Caco-2 (cell line): ENCODE measurements at regions not wholly inside any gene's neighbourhood (a gene's known extent, or its start where the extent isn't known, plus 50 kb on each side); places are given as distances from the start of the nearest gene placed in this dataset.

Source experiments
- BruUV-seq: library from RNA; stranded (reverse); fragments of 400-500 nt; replicated peaks from 2 replicates; lab custom pipeline; 2021; lab: Mats Ljungman, UMichigan
- CTCF ChIA-PET: fragments of 300-600 bp; sonication (Branson Sonifier 250); formaldehyde crosslinking; loops from one replicate; lab custom pipeline; 2022; ENCODE audit warnings: antibody characterized with exemption; lab: Charles Lee
- POLR2A ChIA-PET: fragments of 300-600 bp; sonication (Branson Sonifier 250); formaldehyde crosslinking; loops from one replicate; lab custom pipeline; 2022; ENCODE audit warnings: antibody characterized with exemption; lab: Charles Lee
- DNase-seq, 2 experiments: peaks; one replicate each; pipeline versions ENCODE4 v3.0.0 to v3.0.0-alpha.2; 2020 to 2022
- H3K27me3 ChIP-seq: replicated peaks from 2 replicates; pipeline ENCODE4 v1.6.0; 2011; ENCODE audit warnings: low read length; ENCODE audit not compliant: control insufficient read depth, insufficient read depth
- H3K36me3 ChIP-seq: 2 replicates; pipeline ENCODE4 v1.5.1; 2011; ENCODE audit warnings: low read length; ENCODE audit not compliant: control insufficient read depth, insufficient read depth
- H3K4me1 ChIP-seq: fragments of 250-450 bp; sonication (Bioruptor Pico); 2 replicates; pipeline ENCODE4 v1.5.1; 2020; ENCODE audit warnings: mild to moderate bottlenecking
- H3K4me3 ChIP-seq: 2 replicates; pipeline ENCODE4 v1.5.1; 2011; ENCODE audit warnings: low read depth, mild to moderate bottlenecking, control low read depth, low read length
- H3K9me3 ChIP-seq: fragments of 250-450 bp; sonication (Bioruptor Pico); 2 replicates; pipeline ENCODE4 v1.5.1; 2020; ENCODE audit warnings: mild to moderate bottlenecking, moderate library complexity
- H3K27ac Mint-ChIP-seq: one replicate; pipeline ENCODE4 v1.8.0; 2022; ENCODE audit warnings: mixed read lengths; ENCODE audit not compliant: unreplicated experiment
- H3K27me3 Mint-ChIP-seq: one replicate; pipeline ENCODE4 v1.8.0; 2022; ENCODE audit warnings: mixed read lengths; ENCODE audit not compliant: insufficient read depth, unreplicated experiment
- H3K36me3 Mint-ChIP-seq: one replicate; pipeline ENCODE4 v1.8.0; 2022; ENCODE audit warnings: mild to moderate bottlenecking, mixed read lengths; ENCODE audit not compliant: insufficient read depth, unreplicated experiment
- H3K4me1 Mint-ChIP-seq: one replicate; pipeline ENCODE4 v1.8.0; 2022; ENCODE audit warnings: low read depth, mixed read lengths; ENCODE audit not compliant: unreplicated experiment
- H3K4me3 Mint-ChIP-seq: one replicate; pipeline ENCODE4 v1.8.0; 2022; ENCODE audit warnings: mild to moderate bottlenecking, moderate library complexity, mixed read lengths; ENCODE audit not compliant: unreplicated experiment
- H3K9me3 Mint-ChIP-seq: one replicate; pipeline ENCODE4 v1.8.0; 2022; ENCODE audit warnings: mixed read lengths; ENCODE audit not compliant: unreplicated experiment
- CTCF ChIP-seq, 2 experiments: fragments of 200-600 bp in 1 of 2; IDR thresholded peaks; 1 replicate in 1 of 2; 2 replicates in 1 of 2; pipeline versions ENCODE4 v1.5.1 to v1.8.0; 2011 to 2022; ENCODE audit warnings: antibody characterized with exemption in 1 of 2, control low read depth in 1 of 2, inconsistent platforms in 1 of 2, low read depth in 1 of 2, low read length in 1 of 2, mild to moderate bottlenecking in 1 of 2, moderate library complexity in 1 of 2; ENCODE audit not compliant: insufficient read depth in 1 of 2, severe bottlenecking in 1 of 2, unreplicated experiment in 1 of 2
- intact Hi-C: fragments of 100-400 bp; cut with micrococcal nuclease; formaldehyde crosslinking; loops from one replicate; pipeline ENCODE4 v1.10.0; 2022; ENCODE audit not compliant: unreplicated experiment

GRCh38 chr4:59945716-59946115, 1254.4 kb upstream of the ADGRL3 start:
- no peak overlapping the region for H3K4me3 Mint-ChIP-seq
- peaks cover 3% of the 10 kb centered on the region for H3K27me3 Mint-ChIP-seq
- no peaks in the 10 kb centered on the region for H3K36me3 Mint-ChIP-seq
- ChIA-PET POLR2A (no interaction called here), CTCF (no interaction called here)
- intact Hi-C loops = no loop called here
- DNase-seq = no peak
- Histone ChIP-seq H3K36me3 (no peaks in the 10 kb centered on the region), H3K4me3 (no peak overlapping the region), H3K27me3 (no peaks in the 10 kb centered on the region), H3K9me3 (no peaks in the 10 kb centered on the region), H3K4me1 (no peaks in the 10 kb centered on the region)
- BruUV-seq = no TSS peak
- H3K9me3 Mint-ChIP-seq = no peaks in the 10 kb centered on the region
- H3K4me1 Mint-ChIP-seq = no peaks in the 10 kb centered on the region
- TF ChIP-seq CTCF (IDR thresholded peaks at IDR 0.05; ENCODE audit: insufficient read depth in 1 of 2, low read depth in 1 of 2, low read length in 1 of 2, severe bottlenecking in 1 of 2, unreplicated experiment in 1 of 2) = no peak
- no peak overlapping the region for H3K27ac Mint-ChIP-seq

- no peaks in the 10 kb centered on the region for H3K36me3 ChIP-seq
- no peaks in the 10 kb centered on the region for H3K27me3 ChIP-seq
- ChIA-PET CTCF (no interaction called here), POLR2A (no interaction called here)
- no peaks in the 10 kb centered on the region for H3K27me3 Mint-ChIP-seq
- H3K4me3 Mint-ChIP-seq = no peak overlapping the region
- no peak overlapping the region for H3K27ac Mint-ChIP-seq
- no peaks in the 10 kb centered on the region for H3K9me3 ChIP-seq
- BruUV-seq = no TSS peak
- intact Hi-C loops = no loop called here
- H3K9me3 Mint-ChIP-seq = no peaks in the 10 kb centered on the region
- H3K4me1 ChIP-seq = no peaks in the 10 kb centered on the region
- no peaks in the 10 kb centered on the region for H3K4me1 Mint-ChIP-seq
- H3K4me3 ChIP-seq = no peak overlapping the region
- TF ChIP-seq CTCF (IDR thresholded peaks at IDR 0.05; ENCODE audit: insufficient read depth in 1 of 2, low read depth in 1 of 2, low read length in 1 of 2, severe bottlenecking in 1 of 2, unreplicated experiment in 1 of 2) = no peak
- no peak for DNase-seq
- H3K36me3 Mint-ChIP-seq = no peaks in the 10 kb centered on the region
Observed at GRCh38 chr4:59956366-59956765, 1243.8 kb upstream of the ADGRL3 start.

- H3K4me3 ChIP-seq = no peak overlapping the region
- H3K27me3 Mint-ChIP-seq = no peaks in the 10 kb centered on the region
- intact Hi-C loops = no loop called here
- H3K4me3 Mint-ChIP-seq = no peak overlapping the region
- no peak for TF ChIP-seq CTCF (IDR thresholded peaks at IDR 0.05; ENCODE audit: insufficient read depth in 1 of 2, low read depth in 1 of 2, low read length in 1 of 2, severe bottlenecking in 1 of 2, unreplicated experiment in 1 of 2)
- no peaks in the 10 kb centered on the region for H3K36me3 ChIP-seq
- no peaks in the 10 kb centered on the region for H3K36me3 Mint-ChIP-seq
- POLR2A ChIA-PET = no interaction called here
- BruUV-seq = no TSS peak
- no peaks in the 10 kb centered on the region for H3K27me3 ChIP-seq
- H3K9me3 ChIP-seq = no peaks in the 10 kb centered on the region
- CTCF ChIA-PET = no interaction called here
- H3K4me1 Mint-ChIP-seq = no peaks in the 10 kb centered on the region
- H3K27ac Mint-ChIP-seq = no peak overlapping the region
- no peaks in the 10 kb centered on the region for H3K4me1 ChIP-seq
- no peaks in the 10 kb centered on the region for H3K9me3 Mint-ChIP-seq
- no peak for DNase-seq
Observed at GRCh38 chr4:59960143-59960542, 1240.0 kb upstream of the ADGRL3 start.
